ENCODE measurements at regions not wholly inside any gene's neighbourhood (a gene's known extent, or its start where the extent isn't known, plus 50 kb on each side); places are given as distances from the start of the nearest gene placed in this dataset.

DNA sequence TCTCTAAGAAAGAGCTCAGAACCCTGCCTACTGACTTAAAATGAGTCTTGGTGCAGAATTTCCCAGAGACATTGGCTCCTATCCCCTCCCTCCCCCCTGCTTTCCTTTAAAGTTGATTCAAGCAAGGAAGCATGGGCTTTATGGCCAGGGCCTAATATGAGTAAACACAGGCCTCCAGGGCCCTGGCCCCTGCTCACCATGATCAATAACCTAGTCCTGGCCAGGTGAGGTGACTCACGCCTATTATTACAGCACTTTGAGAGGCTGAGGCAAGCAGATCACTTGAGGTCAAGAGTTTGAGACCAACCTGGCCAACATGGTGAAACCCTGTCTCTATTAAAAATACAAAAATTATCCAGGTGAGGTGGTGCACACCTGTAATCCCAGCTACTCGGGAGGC is 165.1 kb upstream of the TMCC3 start:
- FAIRE-seq: no peak

DNA sequence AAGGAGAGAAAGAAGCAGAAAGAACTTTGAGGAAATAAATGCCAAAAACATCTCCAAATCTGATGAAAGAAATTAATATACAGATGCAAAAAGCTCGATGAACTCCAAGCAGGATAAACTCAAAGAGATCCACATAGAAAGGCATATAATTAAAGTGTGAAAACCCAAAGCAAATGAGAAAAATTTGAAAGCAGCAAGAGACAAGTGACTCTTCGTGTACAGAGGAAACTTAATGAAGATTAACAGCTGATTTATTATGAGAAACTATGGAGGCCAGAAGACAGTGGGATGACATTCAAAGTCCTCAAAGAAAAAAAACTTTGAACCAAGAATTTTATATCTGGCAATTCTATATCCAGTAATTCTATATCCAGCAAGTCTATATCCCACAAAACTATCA is 163.0 kb upstream of the TMCC3 start:
- no peak for FAIRE-seq

DNA sequence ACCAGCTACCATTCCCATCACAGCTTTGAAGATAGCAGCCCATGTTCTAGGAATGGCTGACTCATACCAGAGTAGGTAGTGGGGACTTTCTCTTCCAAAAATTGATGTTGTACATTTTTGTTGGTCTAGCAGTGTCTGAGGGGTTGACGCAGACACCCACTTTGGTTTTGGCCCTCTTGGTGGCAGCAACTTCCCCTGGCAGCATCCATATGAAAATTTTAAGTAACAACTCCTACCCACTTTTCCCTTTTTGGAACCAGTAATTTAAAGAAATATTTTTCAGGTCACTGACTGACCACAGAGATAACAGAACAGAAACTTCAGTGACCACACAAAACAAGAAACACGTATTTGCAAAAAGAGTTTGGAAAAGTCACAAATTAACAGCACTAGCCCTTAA is 162.0 kb upstream of the TMCC3 start:
- no peak for FAIRE-seq

DNA sequence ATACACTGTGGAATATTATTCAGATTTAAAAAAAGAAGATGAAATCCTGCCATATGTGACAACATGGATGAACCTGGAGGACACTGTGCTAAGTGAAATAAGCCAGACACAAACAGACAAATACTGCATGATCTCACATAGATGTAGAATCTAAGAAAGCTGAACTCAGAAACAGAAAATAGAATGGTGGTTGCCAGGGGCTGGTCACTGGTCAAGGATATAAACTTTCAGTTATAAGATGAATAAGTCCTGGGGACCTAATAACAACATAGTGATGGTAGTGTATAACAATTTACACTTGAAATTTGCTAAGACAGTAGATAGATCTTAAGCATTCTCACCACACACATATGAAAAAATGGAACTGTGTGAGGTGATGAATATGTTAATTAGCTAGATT is 161.3 kb upstream of the TMCC3 start:
- no peak for FAIRE-seq

DNA sequence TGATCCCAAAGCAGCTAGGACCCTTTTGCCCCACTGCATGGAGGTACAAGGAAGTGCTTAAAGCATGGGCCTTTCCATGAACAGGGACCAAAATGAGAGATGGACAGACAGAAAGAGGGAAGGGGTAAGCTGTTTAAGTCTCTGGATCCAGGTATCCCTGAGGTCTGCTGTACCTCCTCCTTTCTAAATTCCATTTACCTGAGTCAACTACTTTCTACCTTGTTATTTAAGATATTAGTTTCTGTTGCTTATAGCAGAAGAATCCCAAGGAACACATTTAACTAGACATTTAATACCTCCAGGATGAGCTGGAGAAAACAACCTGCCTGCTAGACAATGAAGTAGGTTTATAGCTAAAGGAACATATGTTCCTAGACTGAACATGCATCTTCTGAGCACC is 157.6 kb upstream of the TMCC3 start:
- no peak for FAIRE-seq

DNA sequence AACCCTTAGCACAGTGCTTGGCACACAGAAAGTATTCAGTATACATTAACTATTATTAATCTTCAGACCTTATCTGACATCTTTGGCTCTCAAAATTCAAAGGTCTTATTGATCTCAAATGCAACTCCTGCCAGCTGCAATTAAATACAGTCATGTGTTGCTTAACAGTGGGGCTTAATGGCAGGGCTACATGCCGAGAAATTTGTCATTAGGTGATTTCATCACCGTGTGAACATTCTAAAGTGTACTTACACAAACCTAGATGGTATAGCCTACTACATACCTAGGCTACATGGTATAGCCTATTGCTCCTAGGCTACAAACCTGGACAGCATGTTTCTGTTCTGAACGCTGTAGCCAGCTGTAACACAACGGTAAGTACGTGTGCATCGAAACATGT is 156.3 kb upstream of the TMCC3 start:
- FAIRE-seq: no peak

DNA sequence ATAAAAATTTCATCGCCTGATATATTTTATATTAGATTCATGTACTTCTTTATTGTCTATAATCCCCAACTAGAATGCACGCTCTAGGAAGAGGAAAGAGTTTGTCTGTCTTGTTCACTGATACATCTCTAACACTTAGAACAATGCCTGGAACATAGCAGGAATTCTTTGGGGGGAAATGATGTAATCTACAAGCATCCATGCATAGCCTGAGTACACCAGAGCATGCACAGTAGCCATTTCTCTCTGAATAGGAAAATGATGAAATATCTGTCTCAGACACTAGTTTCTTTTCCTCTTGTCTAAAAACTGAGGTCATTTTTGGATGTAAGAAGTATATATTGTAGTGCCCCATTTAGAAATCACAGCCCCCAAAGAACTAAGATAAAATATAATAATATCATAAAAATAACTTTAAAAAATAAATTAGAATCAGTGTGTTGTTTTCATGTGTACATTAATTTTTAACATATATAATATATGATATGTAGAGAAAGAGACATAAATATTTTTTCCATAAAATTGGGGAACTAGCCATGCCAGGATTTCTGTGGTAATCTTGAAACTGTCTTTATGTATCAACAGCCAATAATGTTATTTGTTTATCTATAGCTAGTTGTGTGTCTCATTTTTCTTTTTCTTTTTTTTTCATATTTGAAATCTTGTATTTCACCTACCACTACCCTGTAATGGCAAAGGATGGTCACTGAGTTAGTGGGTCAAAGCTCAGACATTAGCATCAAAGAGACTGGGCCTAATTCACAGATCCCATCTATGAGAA is 155.6 kb upstream of the TMCC3 start:
- FAIRE-seq: no peak

DNA sequence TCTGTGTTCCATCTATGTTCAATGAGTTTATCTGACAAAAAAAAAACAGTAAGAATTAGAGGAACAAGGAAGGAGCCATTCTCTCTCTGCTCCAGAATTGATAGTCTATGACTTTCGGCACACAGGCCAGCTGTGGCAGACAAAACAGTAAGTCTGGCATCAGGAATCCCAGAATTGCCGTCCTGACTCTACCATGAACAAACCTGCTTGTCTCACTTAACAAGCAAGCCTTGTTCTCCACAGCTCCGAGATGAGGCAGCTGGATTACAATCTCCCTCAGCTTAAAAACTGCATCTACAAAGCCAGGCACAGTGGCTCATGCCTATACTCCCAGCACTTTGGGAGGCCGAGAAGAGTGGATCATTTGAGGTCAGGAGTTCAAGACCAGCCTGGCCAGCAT is 153.6 kb upstream of the TMCC3 start:
- FAIRE-seq: no peak

DNA sequence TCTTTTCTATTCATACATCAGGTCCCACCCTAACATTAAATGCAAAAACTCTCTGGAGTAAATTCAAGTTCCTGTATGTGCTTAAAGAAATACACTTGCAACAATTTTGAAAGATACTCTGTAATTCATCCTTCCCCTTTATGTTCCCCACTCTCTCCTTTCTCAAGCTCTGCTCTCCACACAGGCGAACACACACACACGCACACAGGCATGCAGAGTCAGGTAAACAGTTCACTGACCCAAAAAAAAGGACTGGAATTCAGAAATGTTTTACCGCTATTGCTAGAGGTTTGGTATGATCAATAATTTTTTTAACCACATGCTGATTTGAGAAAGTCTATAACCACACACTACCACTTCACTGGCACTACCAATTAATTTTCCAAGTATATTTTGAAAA is 152.4 kb upstream of the TMCC3 start:
- no peak for FAIRE-seq

DNA sequence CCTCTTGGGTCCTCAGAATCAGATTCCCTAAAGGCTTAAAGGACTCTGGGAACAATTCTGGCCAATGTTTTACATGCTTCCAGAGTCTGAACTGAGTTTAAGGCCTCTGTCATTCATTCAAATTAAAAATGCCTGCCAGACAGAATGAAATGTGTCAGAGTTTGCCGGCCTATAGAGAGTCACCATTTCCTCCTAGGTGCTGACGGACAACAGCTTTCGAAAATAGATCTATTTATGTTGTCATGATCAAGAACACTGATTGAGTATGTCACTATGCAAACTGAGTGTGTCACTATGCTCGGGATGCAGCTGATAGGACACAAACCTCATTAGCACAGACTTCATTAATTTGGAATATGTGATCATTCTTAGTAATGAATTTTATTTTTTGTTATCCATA is 151.4 kb upstream of the TMCC3 start:
- no peak for FAIRE-seq

DNA sequence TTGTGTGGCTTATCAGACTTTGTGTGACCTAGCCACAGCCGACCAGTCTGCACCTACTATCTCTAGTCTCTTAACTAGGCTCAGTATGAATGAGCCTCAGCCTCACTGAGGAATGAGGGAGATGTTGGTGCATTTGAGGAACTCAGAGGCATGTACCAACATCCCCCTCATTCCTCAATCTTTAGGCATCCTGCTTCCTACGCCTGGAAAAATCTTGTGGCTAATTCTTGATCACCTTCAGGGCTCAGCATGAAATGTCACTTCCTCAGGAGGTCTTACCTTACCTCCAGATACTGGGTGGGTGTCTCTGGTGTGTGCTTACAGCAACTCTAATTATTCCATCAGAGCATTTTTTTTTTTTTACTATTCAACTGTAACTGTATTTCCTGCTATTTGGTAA is 148.8 kb upstream of the TMCC3 start:
- FAIRE-seq: no peak

DNA sequence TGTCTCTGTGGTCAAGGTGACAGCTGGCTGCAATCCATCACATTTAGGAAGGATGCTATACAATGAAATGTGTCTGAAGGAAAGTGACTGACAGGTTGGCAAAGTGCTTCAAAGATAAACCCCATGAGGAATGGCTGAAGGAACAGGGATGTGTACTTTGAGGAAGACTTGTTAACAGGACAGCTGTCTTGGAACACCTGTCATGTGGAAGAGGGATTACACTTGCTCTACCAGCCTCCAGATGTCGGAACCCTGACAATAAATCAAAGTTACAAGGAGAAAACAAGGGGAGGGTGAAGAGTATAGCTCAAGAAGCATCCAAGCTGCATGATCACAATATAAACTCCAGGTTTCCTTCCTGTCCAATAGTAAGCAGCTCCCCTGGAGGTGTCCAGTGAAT is 147.8 kb upstream of the TMCC3 start:
- FAIRE-seq: no peak

DNA sequence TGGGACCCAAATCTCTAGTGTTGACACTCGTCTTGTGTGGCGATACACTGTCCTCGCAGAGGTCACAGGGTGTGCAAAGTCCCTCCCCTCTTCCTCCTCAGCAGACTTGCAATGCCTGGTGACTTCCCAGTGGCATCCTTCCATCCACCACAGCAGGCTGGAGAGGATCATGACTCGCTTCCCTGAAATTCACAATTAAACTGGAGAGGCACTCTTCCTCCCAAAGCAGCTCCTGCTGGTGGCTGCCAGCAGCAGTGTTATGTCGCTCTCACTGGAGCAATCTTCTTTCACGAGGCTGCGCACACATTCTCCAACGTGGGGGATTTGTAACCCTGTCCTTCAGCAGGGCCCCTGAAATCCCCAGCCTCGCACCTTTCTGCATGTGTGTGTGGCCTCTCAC is 145.2 kb upstream of the TMCC3 start:
- no peak for FAIRE-seq

DNA sequence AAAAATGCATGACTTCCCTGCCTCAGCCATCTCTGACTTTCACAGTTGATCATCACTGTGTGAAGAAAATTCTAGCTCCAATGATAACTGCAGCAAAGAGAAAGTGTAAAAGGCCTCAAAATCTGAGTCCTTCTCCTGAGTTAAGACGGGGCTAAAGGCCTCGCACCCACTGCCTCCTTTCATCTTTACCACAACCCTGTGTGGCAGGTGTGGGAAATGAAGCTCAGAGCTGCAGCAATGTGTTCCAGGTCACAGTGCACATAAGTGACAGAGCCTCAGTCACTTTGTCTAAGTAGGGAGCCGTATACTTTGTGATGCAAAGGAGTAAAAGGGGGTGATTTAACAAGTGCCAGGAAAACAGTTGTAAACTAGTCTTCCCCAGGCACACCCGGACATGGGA is 144.7 kb upstream of the TMCC3 start:
- no peak for FAIRE-seq

DNA sequence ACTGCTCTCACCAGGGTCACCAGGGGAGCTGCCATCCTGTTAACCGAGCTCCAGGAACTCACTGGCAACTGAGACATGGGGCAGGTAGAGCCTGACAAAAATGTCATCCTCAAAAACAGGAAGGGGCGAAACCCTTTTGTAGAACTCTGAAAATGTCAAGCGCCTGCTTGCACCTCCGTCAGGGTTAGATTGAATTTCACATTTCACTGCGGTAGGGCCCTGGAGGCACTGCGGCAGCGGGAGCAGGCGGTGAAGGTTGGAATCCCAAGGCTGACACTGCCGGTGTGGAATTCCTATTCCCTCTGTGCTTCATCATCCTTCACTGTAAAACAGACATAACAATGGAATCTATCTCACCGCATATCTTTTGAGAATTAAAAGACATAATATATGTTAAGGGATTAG is 142.8 kb upstream of the TMCC3 start:
- FAIRE-seq: no peak

DNA sequence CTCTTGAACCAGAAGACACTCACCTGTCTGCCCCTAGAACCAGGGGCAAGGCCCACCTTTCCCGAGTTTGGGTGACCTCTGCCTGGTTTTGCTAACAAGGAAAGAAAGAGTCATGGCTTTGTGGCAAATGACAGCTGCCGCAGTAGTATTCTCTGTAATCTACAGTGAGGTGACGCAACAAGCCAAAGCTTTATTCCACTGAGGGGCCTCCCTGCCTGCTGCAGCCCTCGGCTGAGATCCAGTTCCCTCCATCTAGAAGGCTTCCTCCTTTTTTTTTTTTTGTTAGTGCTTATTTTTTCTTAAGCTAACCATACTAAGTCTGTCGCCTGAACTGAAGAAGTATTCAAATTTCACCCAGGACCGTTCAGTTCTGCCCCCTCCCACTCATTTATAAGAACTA is 142.3 kb upstream of the TMCC3 start:
- FAIRE-seq: no peak

DNA sequence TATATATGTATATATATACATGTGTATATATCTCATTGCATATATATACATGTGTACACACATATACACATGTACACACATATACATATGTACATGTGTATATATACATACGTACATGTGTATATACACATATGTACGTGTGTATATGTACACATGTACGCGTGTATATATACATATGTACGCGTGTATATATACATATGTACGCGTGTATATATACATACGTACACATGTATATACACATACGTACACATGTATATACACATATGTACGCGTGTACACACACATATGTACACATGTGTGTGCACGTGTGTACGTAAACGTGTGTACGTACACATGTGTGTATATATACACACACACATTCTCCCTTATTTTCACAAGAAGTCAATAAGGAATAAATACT is 141.6 kb upstream of the TMCC3 start:
- FAIRE-seq: no peak

DNA sequence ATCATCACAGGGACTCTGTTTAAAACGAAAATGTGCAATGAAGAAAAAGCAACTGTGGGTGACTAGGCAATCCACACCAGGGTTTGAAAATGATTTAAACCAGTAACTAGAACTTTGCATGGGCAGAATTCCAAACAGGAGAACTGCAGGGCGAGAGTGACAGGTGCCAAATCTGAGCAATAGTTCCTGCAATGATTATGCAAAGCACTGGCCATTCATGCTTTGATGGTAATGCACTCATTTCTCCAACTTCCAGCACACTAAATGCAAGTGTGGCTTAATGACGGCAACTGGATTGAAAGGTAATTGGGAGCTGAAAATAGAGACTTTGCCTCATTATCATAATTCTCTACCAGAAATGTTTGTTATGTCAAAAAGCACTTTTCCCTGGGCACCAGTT is 140.5 kb upstream of the TMCC3 start:
- FAIRE-seq: no peak

DNA sequence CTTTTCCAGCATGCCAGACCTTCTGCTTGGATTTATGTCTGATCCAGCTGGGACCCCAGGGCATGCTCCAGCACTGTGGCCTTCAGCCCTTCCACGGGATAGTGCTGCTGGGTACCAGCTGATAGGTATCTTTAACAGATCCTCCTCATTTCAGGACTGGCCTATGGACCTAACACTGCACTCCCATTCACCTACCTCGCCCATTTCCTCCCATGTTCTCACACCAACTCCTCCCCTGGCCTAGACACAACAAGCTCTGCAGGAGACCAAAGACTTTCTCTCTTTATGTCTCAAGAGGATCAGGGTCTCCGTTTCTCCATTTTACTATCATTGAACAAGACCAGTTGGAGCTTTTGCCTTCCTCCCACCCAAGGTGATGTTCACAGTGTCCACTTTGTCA is 140.0 kb upstream of the TMCC3 start:
- FAIRE-seq: no peak

DNA sequence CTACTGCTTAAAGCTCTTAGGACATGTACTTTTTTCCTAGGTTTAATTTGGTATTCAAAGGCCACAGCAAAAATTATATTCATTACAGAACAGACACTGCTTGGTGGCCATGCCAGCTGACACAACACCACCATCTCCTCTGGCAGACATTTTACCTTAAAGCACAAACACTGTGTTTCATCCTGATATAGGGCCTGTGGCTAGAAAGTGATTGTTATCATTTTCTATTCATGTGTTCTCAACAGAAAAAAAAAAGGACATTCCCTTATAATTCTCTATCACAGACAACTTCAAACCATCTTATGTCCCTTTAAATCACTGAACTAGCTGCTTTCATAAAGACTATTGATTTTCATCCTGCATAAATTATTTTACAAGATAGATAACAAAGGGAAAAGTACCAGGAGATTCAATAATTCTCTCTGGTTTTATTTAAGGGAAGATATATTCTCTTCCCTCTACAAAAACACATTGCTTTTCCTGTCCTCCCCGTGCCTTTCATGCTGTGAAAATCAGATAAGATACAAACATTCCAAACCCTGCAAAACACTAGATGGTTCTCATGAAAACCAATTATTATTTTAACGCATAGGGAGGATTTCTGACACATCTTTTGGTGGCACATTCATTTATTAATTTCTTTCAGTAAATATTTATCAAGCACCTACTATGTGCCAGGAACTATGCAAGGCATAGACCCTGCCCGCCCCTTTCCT is 139.3 kb upstream of the TMCC3 start:
- FAIRE-seq: no peak

DNA sequence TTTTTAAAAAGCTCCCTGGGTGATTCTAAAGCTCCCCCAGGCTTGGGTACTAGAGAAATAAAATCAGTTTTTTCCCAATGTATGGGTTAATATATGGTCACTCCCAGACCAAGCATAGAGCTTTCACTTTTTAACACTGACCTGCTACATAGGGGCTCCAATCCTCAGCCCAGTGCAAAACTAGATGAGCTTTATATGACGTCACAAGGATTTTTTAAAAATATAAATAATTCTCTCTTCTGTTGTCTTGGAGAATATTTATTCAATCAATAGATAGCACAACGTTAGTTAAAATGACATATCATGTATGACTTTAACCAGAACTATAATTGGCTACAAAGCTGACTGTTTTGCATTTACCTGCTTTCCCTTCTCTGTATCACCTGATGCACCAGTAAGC is 137.9 kb upstream of the TMCC3 start:
- no peak for FAIRE-seq

DNA sequence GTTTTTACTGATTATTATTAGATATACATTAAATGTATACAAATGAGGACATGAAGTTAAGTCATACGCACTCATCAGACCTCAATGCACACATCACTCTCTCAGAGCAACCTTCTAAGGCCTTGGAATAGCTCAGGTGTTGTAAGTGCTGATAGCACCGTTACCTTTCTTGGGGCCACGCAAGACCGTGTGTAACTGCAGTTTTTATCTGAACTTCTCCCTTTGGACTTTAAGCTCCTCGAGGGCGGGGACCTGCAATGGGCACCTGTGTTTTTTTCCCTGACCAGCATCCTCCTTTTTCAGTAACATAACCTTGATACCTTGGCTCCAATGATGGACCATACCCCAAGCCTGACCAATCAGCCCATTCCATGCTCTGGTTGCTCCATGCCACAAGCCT is 136.5 kb upstream of the TMCC3 start:
- FAIRE-seq: no peak

DNA sequence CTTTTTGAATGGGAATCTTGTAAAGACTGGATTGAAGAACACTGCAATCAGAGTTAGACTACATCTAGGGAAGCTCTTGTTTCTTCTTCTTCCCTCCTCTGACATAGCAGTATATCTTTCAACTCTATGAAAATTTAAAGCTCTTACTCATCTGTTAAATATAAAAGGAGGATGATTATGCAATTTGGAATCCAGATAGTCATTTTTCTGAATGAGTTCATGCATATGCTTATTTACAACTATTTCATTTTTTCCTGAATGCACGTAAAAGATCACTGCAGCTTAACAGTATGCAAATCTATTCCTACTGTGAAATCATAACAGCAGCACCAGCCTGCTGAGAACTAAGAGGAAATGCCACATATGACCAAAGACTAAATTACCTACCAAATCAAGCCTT is 133.5 kb upstream of the TMCC3 start:
- no peak for FAIRE-seq

DNA sequence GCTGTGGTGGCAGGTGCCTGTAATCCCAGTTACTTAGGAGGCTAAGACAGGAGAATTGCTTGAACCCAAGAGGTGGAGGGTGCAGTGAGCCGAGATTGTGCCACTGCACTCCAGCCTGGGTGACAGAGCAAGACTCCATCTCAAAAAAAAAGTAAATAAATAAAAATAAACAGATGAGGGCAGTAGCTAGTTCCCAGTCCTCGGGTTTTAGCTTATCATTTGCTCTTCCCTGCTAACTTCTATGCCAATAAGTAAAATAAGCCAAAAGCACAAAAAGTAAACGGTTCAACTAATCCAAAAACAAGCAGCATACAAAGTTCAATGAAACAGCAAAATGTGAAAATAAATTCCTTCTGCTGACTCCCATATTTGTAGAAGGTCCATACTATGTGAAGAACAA is 133.0 kb upstream of the TMCC3 start:
- FAIRE-seq: no peak

DNA sequence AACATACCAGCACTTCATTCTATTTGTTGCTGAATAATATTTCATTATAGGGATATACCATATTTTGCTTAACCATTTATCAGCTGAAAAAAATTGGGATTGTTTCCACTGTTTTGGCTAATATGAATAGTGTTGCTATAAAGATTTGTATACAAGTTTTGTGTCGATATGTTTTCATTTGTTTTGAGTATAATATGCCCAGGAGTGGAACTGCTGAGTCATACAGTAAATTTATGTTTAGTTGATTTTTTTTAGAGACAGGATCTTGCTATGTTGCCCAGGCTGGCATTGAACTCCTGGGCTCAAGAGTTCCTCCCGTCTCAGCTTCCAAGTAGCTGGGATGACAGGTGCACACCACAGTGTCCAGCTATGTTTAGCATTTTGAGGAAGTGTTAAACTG is 131.5 kb upstream of the TMCC3 start:
- no peak for FAIRE-seq

Measured in colon (tissue), 2 donors.